ENCODE measurements at regions not wholly inside any gene's neighbourhood (a gene's known extent, or its start where the extent isn't known, plus 50 kb on each side); places are given as distances from the start of the nearest gene placed in this dataset.
"Not testable (repeated sequence)": the region's sequence is repeated elsewhere in the genome, so short reads cannot be mapped to it uniquely, and the experiment has no call there.

- DNase-seq (ENCODE audit: low read depth), result not testable (repeated sequence)
Measured at GRCh38 chr4:82301390-82301789, 72.4 kb downstream of the HNRNPD start.

GRCh38 chr4:82293304-82293703 is 80.5 kb downstream of the HNRNPD start:
- DNase-seq (ENCODE audit: low read depth), result no peak

DNA sequence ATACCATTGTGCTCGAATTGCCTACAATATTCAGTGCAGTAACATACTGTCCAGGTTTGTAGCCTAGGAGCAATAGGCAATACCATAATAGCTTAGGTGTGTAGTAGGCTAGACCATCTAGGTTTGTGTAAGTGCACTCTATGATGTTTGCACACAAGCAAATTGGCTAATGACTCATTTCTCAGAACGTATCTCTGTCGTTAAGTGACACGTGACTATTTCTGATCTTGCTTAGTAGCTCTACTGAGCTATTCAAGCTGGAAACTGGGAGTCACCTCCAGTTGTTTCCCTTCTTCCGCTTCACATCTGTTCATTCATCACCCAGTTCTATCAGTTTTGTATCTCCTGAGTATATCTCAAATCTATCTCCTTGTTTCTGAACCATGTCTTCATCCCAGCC is 86.1 kb downstream of the HNRNPD start:
- no peak for DNase-seq (ENCODE audit: low read depth)

GRCh38 chr4:82284858-82285805 is 88.7 kb downstream of the HNRNPD start:
- peak; percentile 99 for DNase-seq (ENCODE audit: low read depth)

GRCh38 chr4:82284475-82284857 is 89.3 kb downstream of the HNRNPD start:
- DNase-seq (ENCODE audit: low read depth), result no peak

- DNase-seq (ENCODE audit: low read depth), result no peak
Measured at GRCh38 chr4:82282875-82283274, 90.9 kb downstream of the HNRNPD start.

DNA sequence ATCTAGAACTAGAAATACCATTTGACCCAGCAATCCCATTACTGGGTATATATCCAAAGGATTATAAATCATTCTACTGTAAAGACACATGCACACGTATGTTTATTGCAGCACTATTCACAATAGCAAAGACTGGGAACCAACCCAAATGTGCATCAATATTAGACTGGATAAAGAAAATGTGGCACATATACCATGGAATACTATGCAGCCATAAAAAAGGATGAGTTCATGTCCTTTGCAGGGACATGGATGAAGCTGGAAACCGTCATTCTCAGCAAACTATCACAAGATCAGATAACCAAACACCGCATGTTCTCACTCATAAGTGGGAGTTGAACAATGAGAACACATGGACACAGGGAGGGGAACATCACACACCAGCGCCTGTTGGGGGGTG is 94.2 kb downstream of the HNRNPD start:
- DNase-seq (ENCODE audit: low read depth), result not testable (repeated sequence)

DNA sequence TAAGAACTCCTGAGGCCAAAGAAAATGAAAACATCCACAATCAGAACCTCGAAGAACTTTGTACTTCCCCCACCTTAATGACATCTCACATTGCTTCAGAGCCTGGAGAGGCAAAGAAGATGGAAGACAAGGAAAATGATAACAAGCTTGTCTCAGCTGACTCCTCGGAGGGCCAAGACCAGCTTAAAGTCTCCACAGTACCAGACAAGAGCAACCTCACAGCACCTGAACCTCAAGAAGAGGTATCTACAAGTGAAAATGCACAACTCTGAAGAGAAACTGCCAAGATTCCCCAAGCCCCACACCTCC is 97.5 kb downstream of the HNRNPD start:
- DNase-seq (ENCODE audit: low read depth), result no peak

DNA sequence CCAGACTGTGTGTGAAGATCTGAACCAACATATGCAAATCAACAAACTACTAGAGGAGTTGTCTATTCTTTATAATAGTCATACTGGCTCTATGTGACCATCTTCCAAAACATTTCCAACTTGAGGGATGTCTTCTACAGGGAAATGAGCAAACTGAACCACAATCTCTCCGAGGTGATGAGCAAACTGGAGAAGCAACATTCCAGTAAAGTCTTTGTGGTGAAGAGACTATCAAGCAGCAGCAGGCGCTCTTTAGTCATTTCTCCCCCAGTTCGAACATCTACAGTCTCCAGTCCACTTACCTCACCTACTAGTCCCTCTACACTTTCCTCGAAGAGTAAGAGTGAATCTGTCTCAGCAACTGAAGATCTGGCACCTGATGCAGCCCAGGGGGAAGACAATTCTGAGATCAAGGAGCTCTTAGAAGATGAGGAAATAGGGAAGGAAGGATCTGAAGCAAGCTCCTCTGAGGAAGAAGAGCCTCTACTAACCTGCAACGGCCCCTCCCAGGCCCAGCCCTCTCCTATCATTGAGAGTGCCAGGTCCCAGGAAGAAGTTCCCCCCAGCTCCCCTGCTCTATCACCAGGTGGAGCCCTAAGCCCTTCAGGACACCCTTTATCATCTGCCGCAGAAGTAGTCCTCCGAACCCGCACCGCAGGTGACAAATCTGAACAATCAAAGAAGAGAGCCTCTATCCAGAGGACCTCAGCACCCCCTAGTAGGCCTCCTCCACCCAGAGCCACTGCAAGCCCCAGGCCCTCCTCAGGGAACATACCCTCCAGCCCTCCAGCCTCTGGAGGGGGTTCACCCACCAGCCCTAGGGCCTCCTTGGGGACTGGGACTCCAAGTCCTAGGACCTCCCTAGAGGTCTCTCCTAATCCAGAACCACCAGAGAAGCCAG is 98.1 kb downstream of the HNRNPD start:
- DNase-seq (ENCODE audit: low read depth), result no peak

- DNase-seq (ENCODE audit: low read depth), result not testable (repeated sequence)
Measured at GRCh38 chr4:82274700-82275099, 99.1 kb downstream of the HNRNPD start.

DNA sequence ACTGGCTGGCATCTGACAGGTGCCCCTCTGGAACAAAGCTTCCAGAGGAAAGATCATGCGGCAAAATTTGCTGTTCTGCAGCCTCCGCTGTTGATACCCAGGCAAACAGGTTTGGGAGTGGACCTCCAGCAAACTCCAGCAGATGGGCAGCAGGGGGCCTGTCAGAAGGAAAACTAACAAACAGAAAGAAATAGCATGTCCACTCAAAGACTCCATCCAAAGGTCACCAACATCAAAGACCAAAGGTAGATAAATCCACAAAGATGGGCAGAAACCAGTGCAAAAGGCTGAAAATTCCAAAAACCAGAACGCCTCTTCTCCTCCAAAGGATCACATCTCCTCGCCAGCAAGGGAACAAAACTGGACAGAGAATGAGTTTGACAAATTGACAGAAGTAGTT is 101.3 kb downstream of the HNRNPD start:
- not testable (repeated sequence) for DNase-seq (ENCODE audit: low read depth)

GRCh38 chr4:82271915-82272480 is 101.8 kb downstream of the HNRNPD start:
- not testable (repeated sequence) for DNase-seq (ENCODE audit: low read depth)

DNA sequence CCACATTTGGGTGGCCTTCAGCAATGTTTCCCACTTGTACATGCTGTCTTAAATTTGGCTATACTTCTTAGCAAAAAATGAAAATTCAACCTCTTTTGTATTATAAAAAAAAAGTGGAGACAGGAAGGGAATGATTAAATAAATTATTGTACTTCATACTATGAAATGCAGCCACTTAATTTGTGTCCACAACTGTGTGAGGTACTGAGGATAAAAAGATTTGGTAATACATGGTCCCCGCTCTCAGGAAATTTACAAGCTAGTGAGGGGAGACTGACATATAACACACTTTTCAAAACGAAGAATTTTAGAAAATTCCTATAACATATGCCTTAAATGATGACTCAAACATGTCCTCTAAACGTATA is 105.0 kb downstream of the HNRNPD start:
- DNase-seq (ENCODE audit: low read depth), result no peak

GRCh38 chr4:82268050-82268825 is 105.6 kb downstream of the HNRNPD start:
- peak; percentile 16 for DNase-seq (ENCODE audit: low read depth)

DNA sequence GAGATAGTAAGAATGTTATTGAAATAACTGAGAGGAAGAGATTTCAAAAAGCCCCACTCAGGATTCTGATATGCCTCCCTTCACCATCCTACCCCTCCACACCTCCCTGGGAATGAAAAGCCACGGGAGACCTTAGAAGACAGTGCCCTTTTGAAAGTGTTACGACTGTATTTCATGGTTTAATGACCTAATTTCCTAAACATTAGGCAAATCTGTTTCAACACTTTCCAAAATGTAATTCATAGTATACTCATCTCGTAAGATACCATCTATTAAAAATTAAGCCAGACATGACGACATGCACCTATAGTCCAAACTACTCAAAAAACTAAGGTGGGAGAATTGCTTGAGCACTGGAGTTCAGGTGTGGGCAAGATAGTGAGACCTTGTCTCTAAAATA is 106.3 kb downstream of the HNRNPD start:
- DNase-seq (ENCODE audit: low read depth), result no peak

DNA sequence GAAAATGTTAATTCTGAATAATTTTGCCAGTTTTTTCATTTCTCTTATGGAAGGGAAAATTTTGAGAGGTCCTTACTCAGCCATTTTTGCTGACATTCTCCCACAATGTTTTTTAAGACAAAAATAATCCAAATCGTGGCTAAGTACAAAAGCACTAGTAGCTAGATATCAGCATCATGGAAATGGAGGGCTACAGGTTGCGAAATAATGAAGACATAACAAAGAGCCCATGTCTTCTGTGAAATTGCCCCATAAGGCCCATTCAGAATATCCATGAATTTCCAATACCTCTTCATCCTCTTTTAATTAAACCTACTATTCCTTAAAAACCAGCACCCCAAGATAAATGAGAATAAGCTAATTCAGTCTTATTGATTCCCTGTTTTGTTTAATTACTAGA is 107.4 kb downstream of the HNRNPD start:
- no peak for DNase-seq (ENCODE audit: low read depth)

- DNase-seq (ENCODE audit: low read depth), result no peak
Measured at GRCh38 chr4:82261084-82261483, 112.7 kb downstream of the HNRNPD start.

DNA sequence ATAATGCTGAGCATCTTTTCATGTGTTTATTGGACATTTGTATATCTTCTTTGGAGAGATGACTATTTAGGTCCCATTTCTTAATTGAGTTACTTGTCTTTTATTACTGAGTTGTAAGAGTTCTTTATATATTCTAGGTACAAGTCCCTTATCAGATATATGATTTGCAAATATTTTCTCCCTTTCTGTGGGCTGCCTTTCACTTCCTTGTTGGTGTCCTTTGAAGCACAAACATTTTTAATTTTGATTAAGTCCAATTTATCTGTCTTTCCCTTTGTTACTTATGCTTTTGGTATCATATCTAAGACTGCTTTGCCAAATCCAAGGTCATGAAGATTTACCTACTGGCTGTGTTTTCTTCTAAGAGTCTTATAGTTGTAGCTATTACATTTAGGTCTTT is 113.2 kb downstream of the HNRNPD start:
- DNase-seq (ENCODE audit: low read depth), result no peak

DNA sequence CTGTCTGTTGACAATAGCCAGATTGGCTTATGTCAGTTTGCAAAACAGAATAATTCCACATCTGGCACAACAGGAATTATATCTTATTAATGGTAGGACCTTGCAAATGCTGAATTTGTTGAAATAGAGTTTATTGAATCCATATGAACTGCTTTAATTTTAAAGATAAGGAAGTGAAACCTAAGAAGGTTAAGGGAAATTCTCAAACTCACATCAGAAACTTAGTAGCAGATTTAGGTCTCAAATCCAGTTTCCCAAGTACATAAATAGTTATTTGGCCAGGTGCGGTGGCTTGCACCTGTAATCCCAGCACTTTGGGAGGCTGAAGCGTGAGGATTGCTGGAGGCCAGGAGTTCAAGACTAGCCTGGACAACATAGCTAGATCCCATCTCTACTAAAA is 117.1 kb downstream of the HNRNPD start:
- no peak for DNase-seq (ENCODE audit: low read depth)

DNA sequence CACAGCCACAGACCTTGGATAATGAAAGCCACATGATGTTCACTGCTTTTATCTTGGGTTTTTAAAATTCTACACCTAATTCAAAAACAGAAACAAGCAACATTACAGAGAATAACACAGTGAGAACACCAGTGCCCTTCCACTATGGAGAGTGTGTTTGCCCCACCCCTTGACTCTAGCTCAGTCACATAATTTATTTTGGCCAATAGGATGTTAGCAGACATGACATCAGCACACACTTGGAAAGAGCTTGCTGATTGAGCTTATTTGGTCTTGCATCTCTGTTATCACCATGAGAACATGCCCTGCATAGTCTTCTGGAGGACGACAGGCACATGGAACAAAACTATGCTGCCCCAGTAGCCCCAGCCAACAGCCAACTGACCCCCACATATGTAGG is 118.1 kb downstream of the HNRNPD start:
- no peak for DNase-seq (ENCODE audit: low read depth)

DNA sequence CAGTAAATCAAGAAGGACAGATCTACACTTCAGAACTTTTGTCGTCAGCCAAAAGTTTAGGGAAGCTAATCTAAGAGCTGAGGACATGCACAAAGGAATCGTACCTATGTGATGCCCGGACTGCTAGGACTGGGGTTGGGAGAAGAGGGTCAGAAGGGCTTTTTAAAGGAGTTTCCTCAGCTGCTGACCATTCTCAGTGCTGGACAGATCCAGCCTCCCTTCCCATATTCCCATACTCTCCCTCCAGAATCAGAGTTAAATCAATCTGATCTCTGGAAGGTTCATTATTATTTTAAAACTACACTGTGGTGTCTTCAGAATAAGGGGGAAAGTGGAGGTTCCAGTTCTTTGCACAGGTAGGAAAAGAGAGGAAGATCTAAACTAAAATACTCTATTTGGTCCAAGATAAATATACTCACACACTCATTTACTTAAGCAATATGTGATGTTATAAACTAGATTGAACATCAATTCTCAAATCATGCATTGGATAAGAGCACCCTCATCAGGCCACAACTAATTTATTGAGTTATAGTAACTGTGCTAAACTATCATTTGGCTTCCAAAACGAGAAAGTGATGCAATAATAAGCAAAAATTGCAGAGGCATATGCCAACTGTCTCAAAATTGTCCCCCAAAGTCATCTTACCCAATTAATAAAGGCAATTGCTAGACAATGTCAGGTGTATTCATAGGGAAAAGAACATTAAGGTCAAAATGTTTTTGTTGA is 124.7 kb downstream of the HNRNPD start:
- no peak for DNase-seq (ENCODE audit: low read depth)
